ENCODE measurements at regions not wholly inside any gene's neighbourhood (a gene's known extent, or its start where the extent isn't known, plus 50 kb on each side); places are given as distances from the start of the nearest gene placed in this dataset.

GRCh38 chr1:221164951-221165838, 286.0 kb downstream of the HLX start:
- DNase-seq = no peak

- no peak for DNase-seq
Measured at GRCh38 chr1:221165839-221166500, 286.7 kb downstream of the HLX start.

- DNase-seq = no peak
Measured at GRCh38 chr1:221166559-221167318, 287.5 kb downstream of the HLX start.

- DNase-seq = no peak
Measured at GRCh38 chr1:221169447-221169889, 290.2 kb downstream of the HLX start.

GRCh38 chr1:221170171-221170570, 290.9 kb downstream of the HLX start:
- no peak for DNase-seq

- DNase-seq = no peak
Measured at GRCh38 chr1:221171768-221172167, 292.5 kb downstream of the HLX start.

- no peak for DNase-seq
Measured at GRCh38 chr1:221172841-221173240, 293.6 kb downstream of the HLX start.

GRCh38 chr1:221174330-221174993, 295.2 kb downstream of the HLX start:
- no peak for DNase-seq

- no peak for DNase-seq
Measured at GRCh38 chr1:221175249-221175648, 296.0 kb downstream of the HLX start.

- DNase-seq = no peak
Measured at GRCh38 chr1:221180704-221181368, 301.6 kb downstream of the HLX start.

GRCh38 chr1:221182791-221183533, 303.7 kb downstream of the HLX start:
- no peak for DNase-seq

- no peak for DNase-seq
Measured at GRCh38 chr1:221184131-221184794, 305.0 kb downstream of the HLX start.

GRCh38 chr1:221187174-221187573, 307.9 kb downstream of the HLX start:
- DNase-seq = no peak

GRCh38 chr1:221188458-221188857, 309.2 kb downstream of the HLX start:
- DNase-seq = no peak

GRCh38 chr1:221190249-221190648, 311.0 kb downstream of the HLX start:
- no peak for DNase-seq

- no peak for DNase-seq
Measured at GRCh38 chr1:221192055-221192454, 312.8 kb downstream of the HLX start.

- DNase-seq = no peak
Measured at GRCh38 chr1:221200464-221200863, 321.2 kb downstream of the HLX start.

- DNase-seq = no peak
Measured at GRCh38 chr1:221201773-221202172, 322.5 kb downstream of the HLX start.

- DNase-seq = peak; percentile 26
Measured at GRCh38 chr1:221203224-221204054, 324.2 kb downstream of the HLX start.

Measured in stimulated activated naive CD4-positive, alpha-beta T cell treated with Interleukin-2 at 50 U/mL for 16 hours (primary cell).